GM23248 (cell line): ENCODE measurements at regions not wholly inside any gene's neighbourhood (a gene's known extent, or its start where the extent isn't known, plus 50 kb on each side); places are given as distances from the start of the nearest gene placed in this dataset.
A peak's percentile ranks its signal among the peaks of the same experiment; 100 is the strongest.

Source experiments
- DNase-seq: peaks from one replicate; pipeline ENCODE4 v3.0.0-alpha.2; 2015
- H2AFZ ChIP-seq: fragments of 200-600 bp; sonication (generic); 2 replicates; pipeline ENCODE4 v1.6.1; 2016; ENCODE audit warnings: antibody characterized with exemption
- H3F3A ChIP-seq: fragments of 200-600 bp; sonication (generic); 2 replicates; pipeline ENCODE4 v1.6.1; 2016; ENCODE audit warnings: mild to moderate bottlenecking, antibody characterized with exemption, mixed run types; ENCODE audit not compliant: insufficient read depth
- H3K27ac ChIP-seq: fragments of 200-600 bp; sonication (generic); 2 replicates; pipeline ENCODE4 v1.5.1; 2016; ENCODE audit warnings: mild to moderate bottlenecking
- H3K27me3 ChIP-seq: fragments of 200-600 bp; sonication (generic); replicated peaks from 2 replicates; pipeline ENCODE4 v1.6.1; 2016; ENCODE audit warnings: mild to moderate bottlenecking; ENCODE audit not compliant: insufficient read depth
- H3K36me3 ChIP-seq: fragments of 200-600 bp; sonication (generic); 2 replicates; pipeline ENCODE4 v1.6.1; 2016; ENCODE audit warnings: low read depth, mild to moderate bottlenecking
- H3K4me1 ChIP-seq: fragments of 200-600 bp; sonication (generic); 2 replicates; pipeline ENCODE4 v1.6.1; 2016; ENCODE audit warnings: mild to moderate bottlenecking; ENCODE audit not compliant: insufficient read depth
- H3K4me2 ChIP-seq: fragments of 200-600 bp; sonication (generic); one replicate; pipeline ENCODE4 v1.6.1; 2016; ENCODE audit warnings: mild to moderate bottlenecking; ENCODE audit not compliant: unreplicated experiment
- H3K4me3 ChIP-seq: fragments of 200-600 bp; sonication (generic); 2 replicates; pipeline ENCODE4 v1.5.1; 2016; ENCODE audit warnings: mild to moderate bottlenecking
- H3K79me2 ChIP-seq: fragments of 200-600 bp; sonication (generic); 2 replicates; pipeline ENCODE4 v1.6.1; 2016; ENCODE audit warnings: mild to moderate bottlenecking; ENCODE audit not compliant: insufficient read depth
- H3K9ac ChIP-seq: fragments of 200-600 bp; sonication (generic); 2 replicates; pipeline ENCODE4 v1.6.1; 2016; ENCODE audit warnings: mild to moderate bottlenecking
- H3K9me2 ChIP-seq: fragments of 200-600 bp; sonication (generic); 2 replicates; pipeline ENCODE4 v1.6.1; 2016; ENCODE audit warnings: mixed run types, mild to moderate bottlenecking, moderate library complexity; ENCODE audit not compliant: insufficient read depth
- H3K9me3 ChIP-seq: fragments of 200-600 bp; sonication (generic); one replicate; pipeline ENCODE4 v1.6.1; 2017; ENCODE audit warnings: low read depth
- H4K20me1 ChIP-seq: fragments of 200-600 bp; sonication (generic); 2 replicates; pipeline ENCODE4 v1.6.0; 2016; ENCODE audit not compliant: insufficient read depth
- EZH2 ChIP-seq: fragments of 200-600 bp; sonication (generic); IDR thresholded peaks from 2 replicates; pipeline ENCODE4 v1.6.1; 2018; ENCODE audit warnings: antibody characterized with exemption, mild to moderate bottlenecking; ENCODE audit not compliant: insufficient read depth, poor library complexity, severe bottlenecking
- EZH2phosphoT487 ChIP-seq: fragments of 200-600 bp; sonication (generic); IDR thresholded peaks from 2 replicates; pipeline ENCODE4 v1.6.1; 2018; ENCODE audit warnings: antibody characterized with exemption, moderate library complexity, mild to moderate bottlenecking, low read depth; ENCODE audit not compliant: insufficient read depth
- WGBS, 2 experiments: methylation state at CpG; one replicate each; pipeline ENCODE4 v1.1.6; 2015 to 2017; ENCODE audit warnings: low lambda C conversion rate in 2 of 2, low coverage in 1 of 2; ENCODE audit errors: missing lambda C conversion rate in 2 of 2; 5-methylcytosine and 5-hydroxymethylcytosine counted together
- in situ Hi-C: fragments of 300-500 bp; cut with MboI; formaldehyde crosslinking; loops from 2 replicates; pipeline ENCODE4 v1.15.0; 2020

- WGBS, 2 experiments, result 3 to 6% methylated on average over 2 of the region's 2 CpGs
- Histone ChIP-seq H3K9me3 (no peaks in the 10 kb centered on the region), H3K9me2 (no peaks in the 10 kb centered on the region), H2AFZ (no peak overlapping the region), H3K4me3 (peak overlapping the region; percentile 60; the same call in 1 of the 2 replicates), H3K9ac (no peak overlapping the region), H3K27me3 (peaks cover 78% of the 10 kb centered on the region), H3K4me1 (peaks cover 12% of the 10 kb centered on the region), H3K36me3 (no peaks in the 10 kb centered on the region), H3K4me2 (peak overlapping the region; percentile 74), H3K27ac (no peak overlapping the region), H3F3A (peaks cover 6% of the 10 kb centered on the region; the same call in 1 of the 2 replicates), H4K20me1 (no peaks in the 10 kb centered on the region), H3K79me2 (no peaks in the 10 kb centered on the region)
- peak; percentile 14 for DNase-seq
- in situ Hi-C loops, result no loop called here
- TF ChIP-seq EZH2phosphoT487 (no peak), EZH2 (no peak)
Measured at GRCh38 chr20:6533351-6533750, 234.1 kb upstream of the BMP2 start.

- H3K36me3 ChIP-seq, result no peaks in the 10 kb centered on the region
- 76 to 85% methylated on average over 3 of the region's 3 CpGs for WGBS, 2 experiments
- H3K9me2 ChIP-seq, result no peaks in the 10 kb centered on the region
- no peaks in the 10 kb centered on the region for H3K9me3 ChIP-seq
- H3K79me2 ChIP-seq, result no peaks in the 10 kb centered on the region
- H3K27me3 ChIP-seq, result peaks cover 55% of the 10 kb centered on the region
- H3K27ac ChIP-seq, result no peak overlapping the region
- no peak overlapping the region for H3K9ac ChIP-seq
- H3F3A ChIP-seq, result peaks cover 6% of the 10 kb centered on the region; the same call in 1 of the 2 replicates
- no peak for DNase-seq
- H3K4me3 ChIP-seq, result no peak overlapping the region
- in situ Hi-C loops, result no loop called here
- H3K4me1 ChIP-seq, result peaks cover 12% of the 10 kb centered on the region
- TF ChIP-seq EZH2, result no peak
- no peak for TF ChIP-seq EZH2phosphoT487
- H3K4me2 ChIP-seq, result no peak overlapping the region
- no peaks in the 10 kb centered on the region for H4K20me1 ChIP-seq
- no peak overlapping the region for H2AFZ ChIP-seq
Measured at GRCh38 chr20:6530779-6531315, 236.6 kb upstream of the BMP2 start.

- Histone ChIP-seq H2AFZ (no peak overlapping the region), H3K36me3 (no peaks in the 10 kb centered on the region), H4K20me1 (no peaks in the 10 kb centered on the region), H3K4me2 (no peak overlapping the region), H3K9me2 (no peaks in the 10 kb centered on the region), H3K9ac (no peak overlapping the region), H3K79me2 (no peaks in the 10 kb centered on the region), H3K4me1 (peaks cover 12% of the 10 kb centered on the region), H3K9me3 (no peaks in the 10 kb centered on the region), H3K4me3 (no peak overlapping the region), H3F3A (peaks cover 6% of the 10 kb centered on the region; the same call in 1 of the 2 replicates), H3K27ac (no peak overlapping the region), H3K27me3 (peaks cover 49% of the 10 kb centered on the region)
- in situ Hi-C loops, result no loop called here
- TF ChIP-seq EZH2phosphoT487 (no peak), EZH2 (no peak)
- DNase-seq, result no peak
Measured at GRCh38 chr20:6530254-6530653, 237.2 kb upstream of the BMP2 start.

- Histone ChIP-seq H3F3A (no peaks in the 10 kb centered on the region), H3K4me2 (no peak overlapping the region), H3K9ac (no peak overlapping the region), H3K4me3 (no peak overlapping the region), H4K20me1 (no peaks in the 10 kb centered on the region), H3K4me1 (no peaks in the 10 kb centered on the region), H2AFZ (no peak overlapping the region), H3K27ac (no peak overlapping the region), H3K27me3 (peaks cover 30% of the 10 kb centered on the region), H3K9me2 (no peaks in the 10 kb centered on the region), H3K36me3 (no peaks in the 10 kb centered on the region), H3K9me3 (no peaks in the 10 kb centered on the region), H3K79me2 (no peaks in the 10 kb centered on the region)
- TF ChIP-seq EZH2phosphoT487, result no peak
- no peak for TF ChIP-seq EZH2
- DNase-seq, result no peak
- 40 to 41% methylated on average over 6 of the region's 6 CpGs for WGBS, 2 experiments
- in situ Hi-C loops, result no loop called here
Measured at GRCh38 chr20:6525447-6526303, 241.8 kb upstream of the BMP2 start.
